ENCODE measurements at regions not wholly inside any gene's neighbourhood (a gene's known extent, or its start where the extent isn't known, plus 50 kb on each side); places are given as distances from the start of the nearest gene placed in this dataset.

GRCh38 chrX:44061968-44062614, 88.9 kb upstream of the NDP start:
- TF ChIP-seq EZH2phosphoT487 (IDR thresholded peaks at IDR 0.05; ENCODE audit: insufficient read depth, low read depth): no peak
- TF ChIP-seq EZH2 (IDR thresholded peaks at IDR 0.05; ENCODE audit: insufficient read depth, poor library complexity, severe bottlenecking): no peak

Data from GM23248 (cell line).